BJ (cell line): ENCODE measurements at regions not wholly inside any gene's neighbourhood (a gene's known extent, or its start where the extent isn't known, plus 50 kb on each side); places are given as distances from the start of the nearest gene placed in this dataset.

ENCODE experiments used
- CTCF ChIA-PET: fragments of 350-600 bp; formaldehyde crosslinking; extraction: SDS; loops from one replicate; lab custom pipeline; 2021; ENCODE audit warnings: antibody characterized with exemption, inconsistent platforms; lab: Yijun Ruan, JAX
- POLR2A ChIA-PET: fragments of 300-600 bp; sonication (Branson Sonifier 250); formaldehyde crosslinking; extraction: SDS; loops from one replicate; lab custom pipeline; 2021; ENCODE audit warnings: antibody characterized with exemption; lab: Charles Lee
- DNase-seq: peaks from one replicate; pipeline ENCODE4 v3.0.0-alpha.2; 2011; ENCODE audit warnings: low read depth
- H3K27me3 ChIP-seq: 2 replicates; pipeline ENCODE4 v1.6.0; 2011; ENCODE audit warnings: low read length; ENCODE audit not compliant: control insufficient read depth, insufficient read depth
- H3K36me3 ChIP-seq: 2 replicates; pipeline ENCODE4 v1.5.1; 2011; ENCODE audit warnings: low read length; ENCODE audit not compliant: control insufficient read depth, insufficient read depth
- H3K4me3 ChIP-seq: 2 replicates; pipeline ENCODE4 v1.5.1; 2011; ENCODE audit warnings: low read depth, mild to moderate bottlenecking, control low read depth, low read length
- TF ChIP-seq, protein P1 (sequence below): IDR thresholded peaks from 2 replicates; pipeline ENCODE4 v1.5.1; 2011; ENCODE audit warnings: low read depth, mild to moderate bottlenecking, control low read depth, inconsistent platforms, low read length, moderate library complexity; ENCODE audit not compliant: insufficient read depth

DNA sequence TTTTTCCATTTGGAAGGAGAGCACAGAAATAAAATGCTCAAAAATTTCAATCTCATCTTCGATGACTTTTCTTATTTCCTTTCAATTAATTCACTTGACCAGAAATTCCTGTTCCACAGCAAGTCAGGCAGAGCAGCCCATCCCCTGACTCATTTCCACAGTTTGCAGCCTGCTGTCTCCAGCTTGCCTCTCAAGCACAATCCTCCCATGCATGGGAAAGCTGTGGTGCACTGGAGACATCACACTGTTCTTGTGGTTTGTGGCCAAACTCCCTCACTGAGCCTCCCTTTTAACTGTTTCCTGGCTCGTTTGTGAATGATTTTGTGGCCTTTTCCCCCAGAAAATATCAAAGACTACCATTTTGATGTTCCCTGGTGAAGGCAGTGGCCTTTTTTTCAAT lies 114.0 kb upstream of the ENPEP start:
- CTCF ChIA-PET: interaction anchor here (1.6 kb wide), 1 partner anchor 149 kb away, joined by 6 read pairs; no protein-coding TSS in a partner anchor

GRCh38 chr4:110359076-110359475 lies 116.9 kb upstream of the ENPEP start:
- DNase-seq: no peak
- ChIA-PET POLR2A (no interaction called here), CTCF (no interaction called here)
- TF ChIP-seq, protein P1, sequence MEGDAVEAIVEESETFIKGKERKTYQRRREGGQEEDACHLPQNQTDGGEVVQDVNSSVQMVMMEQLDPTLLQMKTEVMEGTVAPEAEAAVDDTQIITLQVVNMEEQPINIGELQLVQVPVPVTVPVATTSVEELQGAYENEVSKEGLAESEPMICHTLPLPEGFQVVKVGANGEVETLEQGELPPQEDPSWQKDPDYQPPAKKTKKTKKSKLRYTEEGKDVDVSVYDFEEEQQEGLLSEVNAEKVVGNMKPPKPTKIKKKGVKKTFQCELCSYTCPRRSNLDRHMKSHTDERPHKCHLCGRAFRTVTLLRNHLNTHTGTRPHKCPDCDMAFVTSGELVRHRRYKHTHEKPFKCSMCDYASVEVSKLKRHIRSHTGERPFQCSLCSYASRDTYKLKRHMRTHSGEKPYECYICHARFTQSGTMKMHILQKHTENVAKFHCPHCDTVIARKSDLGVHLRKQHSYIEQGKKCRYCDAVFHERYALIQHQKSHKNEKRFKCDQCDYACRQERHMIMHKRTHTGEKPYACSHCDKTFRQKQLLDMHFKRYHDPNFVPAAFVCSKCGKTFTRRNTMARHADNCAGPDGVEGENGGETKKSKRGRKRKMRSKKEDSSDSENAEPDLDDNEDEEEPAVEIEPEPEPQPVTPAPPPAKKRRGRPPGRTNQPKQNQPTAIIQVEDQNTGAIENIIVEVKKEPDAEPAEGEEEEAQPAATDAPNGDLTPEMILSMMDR: no peak
- H3K36me3 ChIP-seq: no peaks in the 10 kb centered on the region
- H3K27me3 ChIP-seq: no peaks in the 10 kb centered on the region
- no peak overlapping the region for H3K4me3 ChIP-seq

More for the DNA sequence above, 114.0 kb upstream of the ENPEP start:
- no peak overlapping the region for H3K4me3 ChIP-seq
- no peaks in the 10 kb centered on the region for H3K36me3 ChIP-seq
- no peaks in the 10 kb centered on the region for H3K27me3 ChIP-seq
- POLR2A ChIA-PET: interaction anchor here (0.5 kb wide), 1 partner anchor 343 kb away, joined by 4 read pairs; no protein-coding TSS in a partner anchor
- TF ChIP-seq, protein P1: no peak
- DNase-seq: no peak

- TF ChIP-seq, protein P1: no peak
- H3K4me3 ChIP-seq: no peak overlapping the region
- CTCF ChIA-PET: no interaction called here
- no peaks in the 10 kb centered on the region for H3K27me3 ChIP-seq
- DNase-seq: no peak
- POLR2A ChIA-PET: no interaction called here
- no peaks in the 10 kb centered on the region for H3K36me3 ChIP-seq
These were observed 118.4 kb upstream of the ENPEP start for GRCh38 chr4:110357521-110357920.

DNA sequence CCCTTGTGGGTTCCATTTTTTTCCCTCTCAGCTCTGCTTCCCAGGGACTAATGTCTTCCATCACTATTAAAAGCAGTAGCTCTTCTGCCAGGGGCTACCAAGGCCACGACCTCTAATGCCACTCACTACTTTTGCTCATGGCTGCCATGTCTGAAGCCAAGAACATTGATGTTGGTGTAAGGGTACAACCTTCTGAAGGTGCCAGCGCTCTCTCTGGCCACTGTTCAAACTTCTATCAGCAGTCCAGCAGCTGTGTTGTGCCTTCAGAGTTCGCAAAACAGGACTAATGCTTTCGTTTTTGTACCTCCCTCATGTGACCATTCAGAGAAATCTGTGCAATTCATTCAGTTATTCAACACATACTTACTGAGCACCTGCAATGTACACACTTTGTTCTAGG lies 121.5 kb upstream of the ENPEP start:
- no peaks in the 10 kb centered on the region for H3K36me3 ChIP-seq
- H3K27me3 ChIP-seq: no peaks in the 10 kb centered on the region
- TF ChIP-seq, protein P1: no peak
- CTCF ChIA-PET: interaction anchor here (0.8 kb wide), 1 partner anchor 11 kb away, joined by 3 read pairs; no protein-coding TSS in a partner anchor
- H3K4me3 ChIP-seq: no peak overlapping the region
- POLR2A ChIA-PET: no interaction called here
- DNase-seq: no peak

DNA sequence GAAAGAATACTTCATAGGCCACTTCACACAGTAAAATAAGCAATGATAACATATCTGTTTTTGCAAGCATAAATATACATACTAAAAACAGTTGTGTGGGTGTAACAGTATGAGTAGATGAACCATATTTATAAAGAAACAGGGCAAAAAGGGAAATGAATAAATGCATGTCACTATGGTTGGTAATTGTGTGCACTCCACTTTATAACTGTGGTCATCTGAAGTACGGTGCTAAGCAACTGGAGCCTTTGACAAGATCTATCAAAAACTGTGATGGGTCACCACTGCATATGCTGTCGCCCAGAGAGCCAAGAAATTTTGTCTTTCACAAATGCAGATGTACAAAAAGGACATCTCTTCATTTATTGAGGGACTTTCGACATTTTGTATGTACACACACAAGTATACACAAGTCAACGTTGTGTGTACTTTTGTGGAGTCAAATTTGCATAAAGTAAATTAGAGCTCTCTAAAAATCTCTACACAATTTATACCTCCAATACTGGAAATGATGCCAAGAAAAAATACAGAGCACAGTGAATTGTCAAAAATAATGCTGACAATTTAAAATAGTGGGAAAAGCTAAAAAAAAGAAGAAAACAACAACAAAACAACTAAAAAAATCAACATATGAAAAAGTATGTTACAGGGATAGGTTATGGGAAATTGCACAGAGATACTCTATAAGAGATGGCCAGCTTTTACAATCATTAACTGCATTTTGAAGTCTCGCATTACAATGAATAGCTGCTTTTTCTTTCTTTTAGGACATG lies 123.1 kb upstream of the ENPEP start:
- Histone ChIP-seq H3K36me3 (no peaks in the 10 kb centered on the region), H3K27me3 (no peaks in the 10 kb centered on the region), H3K4me3 (no peak overlapping the region)
- TF ChIP-seq, protein P1: no peak
- ChIA-PET POLR2A (no interaction called here), CTCF (interaction anchor here (1.1 kb wide), 1 partner anchor 158 kb away, joined by 3 read pairs; no protein-coding TSS in a partner anchor)
- DNase-seq: no peak
